GM20000 (cell line): ENCODE measurements at regions not wholly inside any gene's neighbourhood (a gene's known extent, or its start where the extent isn't known, plus 50 kb on each side); places are given as distances from the start of the nearest gene placed in this dataset.

Experiments
- DNase-seq: peaks from one replicate; pipeline ENCODE4 v3.0.0; 2012; ENCODE audit warnings: low spot score
- TF ChIP-seq, protein P1 (sequence below): IDR thresholded peaks from 2 replicates; pipeline ENCODE4 v1.5.1; 2012; ENCODE audit warnings: mild to moderate bottlenecking, control low read depth; ENCODE audit errors: extremely low read depth, missing control alignments

DNA sequence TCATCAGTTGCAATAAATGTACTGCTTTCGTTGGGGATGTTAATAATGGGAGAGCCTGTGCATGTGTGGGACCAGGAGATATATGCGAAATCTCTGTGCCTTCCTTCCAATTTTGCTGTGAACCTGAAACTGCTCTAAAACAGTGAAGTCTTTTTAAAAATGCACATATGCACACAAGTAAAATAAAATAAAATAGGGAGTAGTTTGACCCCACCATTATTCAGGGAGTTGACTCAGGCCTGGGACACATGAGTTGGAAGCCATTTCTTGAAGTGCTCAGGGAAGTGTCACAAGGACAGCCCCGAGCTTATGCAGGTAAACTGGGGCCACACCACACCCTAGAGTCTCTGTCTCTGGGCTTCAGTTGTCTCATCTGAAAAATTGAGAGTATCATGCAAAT lies 183.1 kb upstream of the POU2AF2 start:
- no peak for DNase-seq
- TF ChIP-seq, protein P1, sequence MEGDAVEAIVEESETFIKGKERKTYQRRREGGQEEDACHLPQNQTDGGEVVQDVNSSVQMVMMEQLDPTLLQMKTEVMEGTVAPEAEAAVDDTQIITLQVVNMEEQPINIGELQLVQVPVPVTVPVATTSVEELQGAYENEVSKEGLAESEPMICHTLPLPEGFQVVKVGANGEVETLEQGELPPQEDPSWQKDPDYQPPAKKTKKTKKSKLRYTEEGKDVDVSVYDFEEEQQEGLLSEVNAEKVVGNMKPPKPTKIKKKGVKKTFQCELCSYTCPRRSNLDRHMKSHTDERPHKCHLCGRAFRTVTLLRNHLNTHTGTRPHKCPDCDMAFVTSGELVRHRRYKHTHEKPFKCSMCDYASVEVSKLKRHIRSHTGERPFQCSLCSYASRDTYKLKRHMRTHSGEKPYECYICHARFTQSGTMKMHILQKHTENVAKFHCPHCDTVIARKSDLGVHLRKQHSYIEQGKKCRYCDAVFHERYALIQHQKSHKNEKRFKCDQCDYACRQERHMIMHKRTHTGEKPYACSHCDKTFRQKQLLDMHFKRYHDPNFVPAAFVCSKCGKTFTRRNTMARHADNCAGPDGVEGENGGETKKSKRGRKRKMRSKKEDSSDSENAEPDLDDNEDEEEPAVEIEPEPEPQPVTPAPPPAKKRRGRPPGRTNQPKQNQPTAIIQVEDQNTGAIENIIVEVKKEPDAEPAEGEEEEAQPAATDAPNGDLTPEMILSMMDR, result no peak

DNA sequence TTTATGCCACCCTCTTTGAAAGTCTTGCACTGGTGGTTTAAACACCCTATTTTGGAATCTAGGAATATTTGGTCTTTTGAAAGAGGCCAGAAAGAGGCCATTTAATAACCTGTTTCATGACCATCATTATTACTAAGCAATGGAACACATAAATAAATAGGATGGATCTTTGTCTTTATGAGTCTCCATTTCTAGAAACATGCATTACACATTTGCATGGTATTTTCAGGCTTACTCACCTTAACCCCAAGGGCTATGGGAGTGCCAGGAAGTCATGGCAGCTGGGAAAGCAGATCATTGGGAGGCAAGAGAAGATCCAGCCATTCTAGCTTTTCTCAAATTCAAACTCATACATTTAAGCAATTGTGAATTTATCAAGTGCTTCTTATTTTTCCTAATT lies 185.8 kb upstream of the POU2AF2 start:
- no peak for DNase-seq
- TF ChIP-seq, protein P1, result no peak

- TF ChIP-seq, protein P1, result no peak
- DNase-seq, result no peak
Observed at GRCh38 chr11:111049131-111049530, 196.4 kb upstream of the POU2AF2 start.

DNA sequence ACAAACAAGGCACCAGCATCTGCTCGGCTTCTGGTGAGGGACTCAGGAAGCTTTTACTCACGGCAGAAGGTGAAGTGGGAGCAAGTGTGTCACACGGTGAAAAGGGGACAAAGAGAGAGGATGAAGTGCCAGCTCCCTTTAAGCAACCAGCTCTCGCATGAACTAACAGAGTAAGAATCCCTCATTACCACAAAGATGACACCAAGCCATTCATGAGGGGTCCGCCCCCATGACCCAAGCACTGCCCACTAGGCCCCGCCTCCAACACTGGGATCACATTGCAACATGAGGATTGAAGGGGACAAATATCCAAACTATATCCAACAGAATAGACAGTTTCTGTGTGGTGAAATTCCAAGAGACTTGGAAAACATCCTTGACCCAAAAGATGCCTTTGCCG lies 198.2 kb upstream of the POU2AF2 start:
- TF ChIP-seq, protein P1, result no peak
- no peak for DNase-seq

- DNase-seq, result no peak
- TF ChIP-seq, protein P1, result no peak
Observed at GRCh38 chr11:111046291-111046690, 199.2 kb upstream of the POU2AF2 start.

DNA sequence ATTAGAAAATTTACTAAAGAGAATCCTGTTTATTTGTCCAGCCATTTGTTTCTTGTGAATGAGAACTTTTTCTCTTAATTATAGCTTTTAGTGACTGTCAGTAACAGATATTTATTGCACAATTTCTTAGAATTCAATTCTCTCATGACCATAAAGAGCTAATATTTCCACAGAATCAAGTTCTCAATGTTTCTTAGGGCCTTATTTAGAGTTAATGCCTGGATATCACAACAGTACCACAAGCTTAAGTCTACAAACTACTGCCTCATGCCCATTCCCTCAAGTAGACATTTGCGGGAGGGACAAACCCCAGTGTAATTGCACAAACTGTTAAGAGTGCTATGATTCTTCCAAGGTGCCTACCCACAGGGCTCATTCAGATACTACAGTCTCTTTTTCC lies 199.7 kb upstream of the POU2AF2 start:
- TF ChIP-seq, protein P1, result no peak
- DNase-seq, result no peak

GRCh38 chr11:111045407-111045803 lies 200.1 kb upstream of the POU2AF2 start:
- TF ChIP-seq, protein P1, result no peak

More at GRCh38 chr11:111045407-111045803, 200.1 kb upstream of the POU2AF2 start:
- no peak for DNase-seq
